MM.1S (cell line): ENCODE measurements at regions not wholly inside any gene's neighbourhood (a gene's known extent, or its start where the extent isn't known, plus 50 kb on each side); places are given as distances from the start of the nearest gene placed in this dataset.

Experiments
- EZH2phosphoT487 ChIP-seq: fragments of 300-600 bp; sonication (generic); IDR thresholded peaks from 2 replicates; pipeline ENCODE4 v1.6.1; 2018; ENCODE audit warnings: antibody characterized with exemption, low read length
- TF ChIP-seq, protein P1 (sequence below): fragments of 300-600 bp; sonication (generic); IDR thresholded peaks from 2 replicates; pipeline ENCODE4 v1.5.1; 2016; ENCODE audit warnings: antibody characterized with exemption, low read length, mixed read lengths

DNA sequence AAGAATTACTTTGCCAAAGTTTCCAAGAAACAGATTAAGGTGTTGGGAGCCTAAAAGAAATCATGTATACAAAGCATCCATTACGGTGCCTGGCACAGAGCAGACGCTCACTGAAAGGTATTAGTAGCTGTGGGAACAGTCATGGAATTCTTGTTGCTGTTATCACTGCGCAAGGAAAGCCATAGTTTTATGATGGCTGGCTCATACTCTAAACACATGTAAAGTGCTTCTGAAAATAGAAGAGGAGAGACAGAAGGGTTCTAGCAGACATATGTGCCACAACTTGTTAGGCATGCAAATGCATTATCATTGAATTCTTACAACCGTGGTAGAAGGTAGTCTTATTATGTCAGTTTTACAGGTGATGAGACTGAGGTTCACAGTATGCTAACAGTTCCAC lies 112.4 kb downstream of the TENT5A start:
- TF ChIP-seq EZH2phosphoT487, result no peak
- TF ChIP-seq, protein P1, sequence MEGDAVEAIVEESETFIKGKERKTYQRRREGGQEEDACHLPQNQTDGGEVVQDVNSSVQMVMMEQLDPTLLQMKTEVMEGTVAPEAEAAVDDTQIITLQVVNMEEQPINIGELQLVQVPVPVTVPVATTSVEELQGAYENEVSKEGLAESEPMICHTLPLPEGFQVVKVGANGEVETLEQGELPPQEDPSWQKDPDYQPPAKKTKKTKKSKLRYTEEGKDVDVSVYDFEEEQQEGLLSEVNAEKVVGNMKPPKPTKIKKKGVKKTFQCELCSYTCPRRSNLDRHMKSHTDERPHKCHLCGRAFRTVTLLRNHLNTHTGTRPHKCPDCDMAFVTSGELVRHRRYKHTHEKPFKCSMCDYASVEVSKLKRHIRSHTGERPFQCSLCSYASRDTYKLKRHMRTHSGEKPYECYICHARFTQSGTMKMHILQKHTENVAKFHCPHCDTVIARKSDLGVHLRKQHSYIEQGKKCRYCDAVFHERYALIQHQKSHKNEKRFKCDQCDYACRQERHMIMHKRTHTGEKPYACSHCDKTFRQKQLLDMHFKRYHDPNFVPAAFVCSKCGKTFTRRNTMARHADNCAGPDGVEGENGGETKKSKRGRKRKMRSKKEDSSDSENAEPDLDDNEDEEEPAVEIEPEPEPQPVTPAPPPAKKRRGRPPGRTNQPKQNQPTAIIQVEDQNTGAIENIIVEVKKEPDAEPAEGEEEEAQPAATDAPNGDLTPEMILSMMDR, result no peak
